ENCODE measurements at regions not wholly inside any gene's neighbourhood (a gene's known extent, or its start where the extent isn't known, plus 50 kb on each side); places are given as distances from the start of the nearest gene placed in this dataset.

GRCh38 chr6:155654474-155654873 is 198.8 kb upstream of the NOX3 start:
- no peaks in the 10 kb centered on the region for H3K36me3 ChIP-seq
- H3K4me1 ChIP-seq (ENCODE audit: control insufficient read depth in 1 of 2, insufficient read depth in 1 of 2, low read depth in 1 of 2, low read length in 1 of 2) = no peaks in the 10 kb centered on the region
- no peak overlapping the region for H3K27ac ChIP-seq
- H3K9me3 ChIP-seq = no peaks in the 10 kb centered on the region
- no peaks in the 10 kb centered on the region for H3K27me3 ChIP-seq
- H3K4me3 ChIP-seq (ENCODE audit: low read depth in 1 of 2, low read length in 1 of 2) = no peak overlapping the region
- no peak for TF ChIP-seq CTCF (IDR thresholded peaks at IDR 0.05)

GRCh38 chr6:155648301-155648700 is 192.7 kb upstream of the NOX3 start:
- TF ChIP-seq CTCF (IDR thresholded peaks at IDR 0.05) = no peak
- H3K9me3 ChIP-seq = no peaks in the 10 kb centered on the region

GRCh38 chr6:155647354-155647753 is 191.7 kb upstream of the NOX3 start:
- TF ChIP-seq CTCF (IDR thresholded peaks at IDR 0.05) = no peak
- no peaks in the 10 kb centered on the region for H3K27me3 ChIP-seq
- H3K9me3 ChIP-seq = no peaks in the 10 kb centered on the region
- no peak overlapping the region for H3K4me3 ChIP-seq (ENCODE audit: low read depth in 1 of 2, low read length in 1 of 2)
- H3K4me1 ChIP-seq (ENCODE audit: control insufficient read depth in 1 of 2, insufficient read depth in 1 of 2, low read depth in 1 of 2, low read length in 1 of 2) = no peaks in the 10 kb centered on the region
- no peak overlapping the region for H3K27ac ChIP-seq
- H3K36me3 ChIP-seq = no peaks in the 10 kb centered on the region

More at GRCh38 chr6:155648301-155648700, 192.7 kb upstream of the NOX3 start:
- no peaks in the 10 kb centered on the region for H3K36me3 ChIP-seq
- no peaks in the 10 kb centered on the region for H3K4me1 ChIP-seq (ENCODE audit: control insufficient read depth in 1 of 2, insufficient read depth in 1 of 2, low read depth in 1 of 2, low read length in 1 of 2)
- H3K27me3 ChIP-seq = no peaks in the 10 kb centered on the region
- no peak overlapping the region for H3K4me3 ChIP-seq (ENCODE audit: low read depth in 1 of 2, low read length in 1 of 2)
- no peak overlapping the region for H3K27ac ChIP-seq

- H3K27ac ChIP-seq = no peak overlapping the region
- no peak for TF ChIP-seq CTCF (IDR thresholded peaks at IDR 0.05)
- no peaks in the 10 kb centered on the region for H3K9me3 ChIP-seq
- no peaks in the 10 kb centered on the region for H3K36me3 ChIP-seq
- no peaks in the 10 kb centered on the region for H3K27me3 ChIP-seq
- H3K4me1 ChIP-seq (ENCODE audit: control insufficient read depth in 1 of 2, insufficient read depth in 1 of 2, low read depth in 1 of 2, low read length in 1 of 2) = no peaks in the 10 kb centered on the region
- H3K4me3 ChIP-seq (ENCODE audit: low read depth in 1 of 2, low read length in 1 of 2) = no peak overlapping the region
Observed at GRCh38 chr6:155646443-155646842, 190.8 kb upstream of the NOX3 start.

GRCh38 chr6:155645325-155645724 is 189.7 kb upstream of the NOX3 start:
- H3K9me3 ChIP-seq = no peaks in the 10 kb centered on the region
- no peaks in the 10 kb centered on the region for H3K4me1 ChIP-seq (ENCODE audit: control insufficient read depth in 1 of 2, insufficient read depth in 1 of 2, low read depth in 1 of 2, low read length in 1 of 2)
- H3K27ac ChIP-seq = no peak overlapping the region
- no peak for TF ChIP-seq CTCF (IDR thresholded peaks at IDR 0.05)
- H3K27me3 ChIP-seq = no peaks in the 10 kb centered on the region
- H3K4me3 ChIP-seq (ENCODE audit: low read depth in 1 of 2, low read length in 1 of 2) = no peak overlapping the region
- H3K36me3 ChIP-seq = no peaks in the 10 kb centered on the region

- no peaks in the 10 kb centered on the region for H3K4me1 ChIP-seq (ENCODE audit: control insufficient read depth in 1 of 2, insufficient read depth in 1 of 2, low read depth in 1 of 2, low read length in 1 of 2)
- H3K4me3 ChIP-seq (ENCODE audit: low read depth in 1 of 2, low read length in 1 of 2) = no peak overlapping the region
- H3K27ac ChIP-seq = no peak overlapping the region
- no peaks in the 10 kb centered on the region for H3K36me3 ChIP-seq
- H3K27me3 ChIP-seq = no peaks in the 10 kb centered on the region
- H3K9me3 ChIP-seq = no peaks in the 10 kb centered on the region
- TF ChIP-seq CTCF (IDR thresholded peaks at IDR 0.05) = no peak
Observed at GRCh38 chr6:155641603-155642002, 186.0 kb upstream of the NOX3 start.
